H1 (cell line): ENCODE measurements at regions not wholly inside any gene's neighbourhood (a gene's known extent, or its start where the extent isn't known, plus 50 kb on each side); places are given as distances from the start of the nearest gene placed in this dataset.

ENCODE experiments used
- CHD7 ChIP-seq: fragments of 300-600 bp; sonication (generic); IDR thresholded peaks from 2 replicates; pipeline ENCODE4 v1.7.1; 2012; ENCODE audit warnings: low read length, moderate library complexity, mild to moderate bottlenecking, inconsistent platforms; ENCODE audit not compliant: insufficient replicate concordance

GRCh38 chr13:65929436-65929835 lies 1300.7 kb downstream of the PCDH9 start (continued):
- no peak for TF ChIP-seq CHD7
- TF ChIP-seq, all 59 proteins: peak for 0
